ENCODE measurements at regions not wholly inside any gene's neighbourhood (a gene's known extent, or its start where the extent isn't known, plus 50 kb on each side); places are given as distances from the start of the nearest gene placed in this dataset.

- no peak for DNase-seq
Measured at GRCh38 chr10:120984221-120984620, 133.1 kb downstream of the WDR11 start.

- DNase-seq = no peak
Measured at GRCh38 chr10:120987359-120987758, 136.2 kb downstream of the WDR11 start.

- DNase-seq = no peak
Measured at GRCh38 chr10:120988751-120989150, 137.6 kb downstream of the WDR11 start.

- DNase-seq = no peak
Measured at GRCh38 chr10:120989279-120989678, 138.1 kb downstream of the WDR11 start.

GRCh38 chr10:120989996-120990598, 138.9 kb downstream of the WDR11 start:
- DNase-seq = no peak

- no peak for DNase-seq
Measured at GRCh38 chr10:120990831-120991230, 139.7 kb downstream of the WDR11 start.

GRCh38 chr10:120993089-120993488, 141.9 kb downstream of the WDR11 start:
- no peak for DNase-seq

- no peak for DNase-seq
Measured at GRCh38 chr10:120995768-120996167, 144.6 kb downstream of the WDR11 start.

- no peak for DNase-seq
Measured at GRCh38 chr10:120996456-120997034, 145.4 kb downstream of the WDR11 start.

- no peak for DNase-seq
Measured at GRCh38 chr10:120997313-120997712, 146.2 kb downstream of the WDR11 start.

GRCh38 chr10:120997756-120998155, 146.6 kb downstream of the WDR11 start:
- no peak for DNase-seq

GRCh38 chr10:120998251-120998650, 147.1 kb downstream of the WDR11 start:
- DNase-seq = no peak

- DNase-seq = no peak
Measured at GRCh38 chr10:120998782-120999285, 147.7 kb downstream of the WDR11 start.

- DNase-seq = no peak
Measured at GRCh38 chr10:120999868-121000267, 148.7 kb downstream of the WDR11 start.

- no peak for DNase-seq
Measured at GRCh38 chr10:121002586-121003205, 151.5 kb downstream of the WDR11 start.

- DNase-seq = no peak
Measured at GRCh38 chr10:121005948-121006587, 154.9 kb downstream of the WDR11 start.

GRCh38 chr10:121007264-121007663, 156.1 kb downstream of the WDR11 start:
- DNase-seq = no peak

- no peak for DNase-seq
Measured at GRCh38 chr10:121015916-121016315, 164.8 kb downstream of the WDR11 start.

GRCh38 chr10:121024905-121025584, 173.9 kb downstream of the WDR11 start:
- no peak for DNase-seq

- DNase-seq = no peak
Measured at GRCh38 chr10:121025731-121026130, 174.6 kb downstream of the WDR11 start.

GRCh38 chr10:121027371-121027770, 176.2 kb downstream of the WDR11 start:
- no peak for DNase-seq

GRCh38 chr10:121032460-121032859, 181.3 kb downstream of the WDR11 start:
- DNase-seq = no peak

- no peak for DNase-seq
Measured at GRCh38 chr10:121033366-121033765, 182.2 kb downstream of the WDR11 start.

Measured in NCI-H1694 treated with DMSO at 0.1 percent for 48 hours (cell line).